CD14-positive monocyte (primary cell): ENCODE measurements at regions not wholly inside any gene's neighbourhood (a gene's known extent, or its start where the extent isn't known, plus 50 kb on each side); places are given as distances from the start of the nearest gene placed in this dataset.

Experiments used
- DNase-seq, 3 donors: peaks; one replicate each; pipeline ENCODE4 v3.0.0-alpha.2; 2011 to 2022
- H2AFZ ChIP-seq: 2 replicates; pipeline ENCODE4 v1.6.0; 2012; ENCODE audit warnings: mild to moderate bottlenecking, low read depth, low read length, inconsistent platforms; ENCODE audit not compliant: insufficient read depth, poor library complexity, severe bottlenecking
- H3K27ac ChIP-seq, 2 donors: 1 replicate in 1 of 2; 2 replicates in 1 of 2; pipeline ENCODE4 v1.5.1; 2012 to 2013; ENCODE audit warnings: low read length in 2 of 2, control low read depth in 1 of 2, inconsistent platforms in 1 of 2, low read depth in 1 of 2, mild to moderate bottlenecking in 1 of 2
- H3K27me3 ChIP-seq, 2 donors: one replicate each; pipeline versions ENCODE4 v1.6.0 to v1.6.1; 2011 to 2013; ENCODE audit warnings: low read length in 2 of 2; ENCODE audit not compliant: control insufficient read depth in 2 of 2, insufficient read depth in 2 of 2
- H3K36me3 ChIP-seq, 2 donors: replicated peaks in 1 of 2; 1 replicate in 1 of 2; 2 replicates in 1 of 2; pipeline versions ENCODE4 v1.5.1 to v1.6.1; 2012 to 2013; ENCODE audit warnings: low read length in 2 of 2, control low read depth in 1 of 2, inconsistent platforms in 1 of 2, mild to moderate bottlenecking in 1 of 2; ENCODE audit not compliant: insufficient read depth in 2 of 2, control insufficient read depth in 1 of 2
- H3K4me1 ChIP-seq, 2 donors: 1 replicate in 1 of 2; 2 replicates in 1 of 2; pipeline versions ENCODE4 v1.5.1 to v1.6.1; 2012 to 2013; ENCODE audit warnings: low read length in 2 of 2, control low read depth in 1 of 2, inconsistent platforms in 1 of 2, mild to moderate bottlenecking in 1 of 2, moderate library complexity in 1 of 2; ENCODE audit not compliant: insufficient read depth in 2 of 2, control insufficient read depth in 1 of 2
- H3K4me2 ChIP-seq: replicated peaks from 2 replicates; pipeline ENCODE3; 2012; ENCODE audit warnings: low read length, moderate library complexity, mild to moderate bottlenecking; ENCODE audit not compliant: poor library complexity, severe bottlenecking; ENCODE audit errors: extremely low read depth
- H3K4me3 ChIP-seq, 3 experiments: fragments of 200-600 bp in 1 of 3; sonication (generic) in 1 of 3; replicated peaks in 1 of 3; 1 replicate in 2 of 3; 2 replicates in 1 of 3; pipeline ENCODE4 v1.5.1; 2011 to 2013; ENCODE audit warnings: low read length in 3 of 3, mild to moderate bottlenecking in 3 of 3, control low read depth in 2 of 3, low read depth in 2 of 3, inconsistent platforms in 1 of 3, moderate library complexity in 1 of 3
- H3K79me2 ChIP-seq: 2 replicates; pipeline ENCODE4 v1.6.0; 2012; ENCODE audit warnings: mild to moderate bottlenecking, control low read depth, inconsistent platforms, low read length, moderate library complexity; ENCODE audit not compliant: insufficient read depth
- H3K9ac ChIP-seq: 2 replicates; pipeline ENCODE4 v1.6.0; 2017; ENCODE audit warnings: low read length, mild to moderate bottlenecking; ENCODE audit not compliant: insufficient read depth, poor library complexity, severe bottlenecking
- H3K9me3 ChIP-seq, 2 donors: replicated peaks in 1 of 2; 1 replicate in 1 of 2; 2 replicates in 1 of 2; pipeline versions ENCODE4 v1.5.1 to v1.6.1; 2012 to 2013; ENCODE audit warnings: low read length in 2 of 2, control low read depth in 1 of 2; ENCODE audit not compliant: control insufficient read depth in 1 of 2, insufficient read depth in 1 of 2
- H4K20me1 ChIP-seq: 2 replicates; pipeline ENCODE4 v1.6.0; 2012; ENCODE audit warnings: mild to moderate bottlenecking, low read length, control low read depth, moderate library complexity; ENCODE audit not compliant: insufficient read depth
- H3K27ac Mint-ChIP-seq, 7 donors: one replicate each; pipeline ENCODE4 v1.8.0; 2020; ENCODE audit warnings: mild to moderate bottlenecking in 7 of 7, mixed read lengths in 7 of 7, moderate library complexity in 6 of 7, inconsistent platforms in 2 of 7
- H3K27me3 Mint-ChIP-seq, 3 donors: one replicate each; pipeline ENCODE4 v1.8.0; 2021 to 2022; ENCODE audit warnings: low read depth in 3 of 3, mild to moderate bottlenecking in 3 of 3, mixed read lengths in 3 of 3, moderate library complexity in 3 of 3, inconsistent platforms in 1 of 3
- H3K36me3 Mint-ChIP-seq, 2 donors: one replicate each; pipeline ENCODE4 v1.8.0; 2020; ENCODE audit warnings: mixed read lengths in 2 of 2, inconsistent platforms in 1 of 2, mild to moderate bottlenecking in 1 of 2
- H3K4me1 Mint-ChIP-seq: one replicate; pipeline ENCODE4 v1.8.0; 2020; ENCODE audit warnings: mild to moderate bottlenecking, mixed read lengths
- H3K4me3 Mint-ChIP-seq, 2 donors: one replicate each; pipeline ENCODE4 v1.8.0; 2020; ENCODE audit warnings: mild to moderate bottlenecking in 2 of 2, mixed read lengths in 2 of 2, moderate library complexity in 1 of 2
- H3K9me3 Mint-ChIP-seq, 7 donors: one replicate each; pipeline ENCODE4 v1.8.0; 2020 to 2022; ENCODE audit warnings: mixed read lengths in 7 of 7, mild to moderate bottlenecking in 6 of 7, moderate library complexity in 6 of 7, inconsistent platforms in 2 of 7
- WGBS: methylation state at CpG from one replicate; pipeline ENCODE4 v1.1.5; 2013; ENCODE audit warnings: missing lambda C conversion rate; ENCODE audit not compliant: insufficient coverage; 5-methylcytosine and 5-hydroxymethylcytosine counted together
- intact Hi-C, 2 donors: fragments of 100-400 bp; cut with micrococcal nuclease; formaldehyde crosslinking; loops; one replicate each; pipeline versions ENCODE4 v1.15.0 to v1.15.1; 2023
- TF ChIP-seq, protein P1 (sequence below): fragments of 200-600 bp; IDR thresholded peaks from one replicate; pipeline ENCODE4 v1.8.0; 2022; ENCODE audit warnings: antibody characterized with exemption, mild to moderate bottlenecking

DNA sequence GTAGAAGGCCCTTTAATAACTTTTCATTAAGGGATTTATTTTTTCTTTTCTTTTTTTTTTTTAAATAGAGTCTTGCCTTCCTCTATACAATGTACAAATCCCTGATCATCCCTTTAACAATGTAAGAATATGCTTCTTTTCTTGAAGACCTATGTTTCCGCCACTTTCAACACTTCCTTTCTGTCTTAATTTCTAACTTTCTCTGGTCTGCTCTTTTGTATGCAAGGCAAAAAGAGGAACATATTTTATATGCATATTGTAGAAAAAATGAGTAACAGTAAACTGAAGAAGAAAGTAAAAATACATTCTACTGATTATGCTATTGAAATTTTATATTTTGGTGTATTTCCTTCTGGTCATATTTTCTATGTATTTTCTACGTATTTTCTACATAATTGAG, 484.7 kb downstream of the TFAP2B start:
- Histone ChIP-seq H3K4me1 (peaks cover 19 to 33% of the 10 kb centered on the region in 2 donors), H3K9me3 (no peaks in the 10 kb centered on the region), H3K4me2 (peak overlapping the region; percentile 60), H4K20me1 (no peaks in the 10 kb centered on the region), H3K9ac (peak overlapping the region; percentile 13), H3K27ac (peak overlapping the region; percentile 57 to 79), H2AFZ (no peak overlapping the region), H3K4me3 (peak overlapping the region in 1 of 3 experiments; percentile 55), H3K27me3 (no peaks in the 10 kb centered on the region), H3K79me2 (no peaks in the 10 kb centered on the region), H3K36me3 (no peaks in the 10 kb centered on the region)
- Mint-ChIP-seq H3K36me3 (no peaks in the 10 kb centered on the region), H3K27me3 (peaks cover 0 to 1% (median 0%) of the 10 kb centered on the region in 3 donors), H3K9me3 (peaks cover 0 to 4% (median 0%) of the 10 kb centered on the region in 7 donors), H3K27ac (peak overlapping the region; percentile 86 to 96 (median 92)), H3K4me1 (peaks cover 32% of the 10 kb centered on the region), H3K4me3 (peak overlapping the region in 1 of 2 donors; percentile 86)
- DNase-seq, result peak; percentile 28 to 70 (median 36)
- WGBS, result no CpG with 5 or more reads among the region's 2 CpGs
- intact Hi-C loops, result no loop called here
- TF ChIP-seq, protein P1, sequence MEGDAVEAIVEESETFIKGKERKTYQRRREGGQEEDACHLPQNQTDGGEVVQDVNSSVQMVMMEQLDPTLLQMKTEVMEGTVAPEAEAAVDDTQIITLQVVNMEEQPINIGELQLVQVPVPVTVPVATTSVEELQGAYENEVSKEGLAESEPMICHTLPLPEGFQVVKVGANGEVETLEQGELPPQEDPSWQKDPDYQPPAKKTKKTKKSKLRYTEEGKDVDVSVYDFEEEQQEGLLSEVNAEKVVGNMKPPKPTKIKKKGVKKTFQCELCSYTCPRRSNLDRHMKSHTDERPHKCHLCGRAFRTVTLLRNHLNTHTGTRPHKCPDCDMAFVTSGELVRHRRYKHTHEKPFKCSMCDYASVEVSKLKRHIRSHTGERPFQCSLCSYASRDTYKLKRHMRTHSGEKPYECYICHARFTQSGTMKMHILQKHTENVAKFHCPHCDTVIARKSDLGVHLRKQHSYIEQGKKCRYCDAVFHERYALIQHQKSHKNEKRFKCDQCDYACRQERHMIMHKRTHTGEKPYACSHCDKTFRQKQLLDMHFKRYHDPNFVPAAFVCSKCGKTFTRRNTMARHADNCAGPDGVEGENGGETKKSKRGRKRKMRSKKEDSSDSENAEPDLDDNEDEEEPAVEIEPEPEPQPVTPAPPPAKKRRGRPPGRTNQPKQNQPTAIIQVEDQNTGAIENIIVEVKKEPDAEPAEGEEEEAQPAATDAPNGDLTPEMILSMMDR, result no peak

DNA sequence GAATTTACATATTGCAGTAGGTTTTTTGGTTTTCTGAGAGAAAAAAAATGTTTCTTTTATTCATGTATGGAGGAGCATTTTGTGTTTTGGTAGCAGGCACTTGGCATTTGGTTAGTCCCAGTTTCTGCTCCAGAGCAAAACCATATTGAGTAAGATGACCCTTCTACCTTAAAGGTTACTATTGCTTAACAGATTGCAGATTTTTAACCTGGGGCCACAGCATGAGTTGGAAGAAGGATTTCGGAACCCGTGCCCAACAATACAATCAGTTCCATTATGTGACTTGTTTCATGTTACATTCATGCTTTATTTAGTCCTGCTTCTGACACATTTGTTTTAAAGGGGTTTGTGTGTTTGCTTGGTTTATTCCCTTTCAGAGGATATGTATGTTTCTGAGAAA, 496.3 kb downstream of the TFAP2B start:
- no peak overlapping the region for H3K4me3 Mint-ChIP-seq
- intact Hi-C loops, result no loop called here
- H4K20me1 ChIP-seq, result no peaks in the 10 kb centered on the region
- H3K4me2 ChIP-seq, result no peak overlapping the region
- TF ChIP-seq, protein P1, result no peak
- H3K9ac ChIP-seq, result no peak overlapping the region
- no peak overlapping the region for H2AFZ ChIP-seq
- WGBS, result no CpG with 5 or more reads among the region's 2 CpGs
- H3K36me3 ChIP-seq, result no peaks in the 10 kb centered on the region
- H3K9me3 Mint-ChIP-seq, result no peaks in the 10 kb centered on the region
- H3K27ac ChIP-seq, result no peak overlapping the region
- no peak overlapping the region for H3K27ac Mint-ChIP-seq
- no peaks in the 10 kb centered on the region for H3K9me3 ChIP-seq
- H3K36me3 Mint-ChIP-seq, result no peaks in the 10 kb centered on the region
- no peaks in the 10 kb centered on the region for H3K27me3 ChIP-seq
- no peak overlapping the region for H3K4me3 ChIP-seq
- no peaks in the 10 kb centered on the region for H3K27me3 Mint-ChIP-seq
- no peaks in the 10 kb centered on the region for H3K4me1 Mint-ChIP-seq
- DNase-seq, result no peak
- no peaks in the 10 kb centered on the region for H3K79me2 ChIP-seq
- H3K4me1 ChIP-seq, result no peaks in the 10 kb centered on the region
